GM21825 (cell line): ENCODE measurements at regions not wholly inside any gene's neighbourhood (a gene's known extent, or its start where the extent isn't known, plus 50 kb on each side); places are given as distances from the start of the nearest gene placed in this dataset.

Experiments used
- ATAC-seq: cut with Tn5 transposase; IDR thresholded peaks from one replicate; pipeline ENCODE4 v1.9.1; 2021; ENCODE audit warnings: mild to moderate bottlenecking, moderate library complexity; ENCODE audit not compliant: unreplicated experiment

- ATAC-seq, result no peak
Measured at GRCh38 chr4:185921583-185922555, 109.9 kb upstream of the SORBS2 start.

DNA sequence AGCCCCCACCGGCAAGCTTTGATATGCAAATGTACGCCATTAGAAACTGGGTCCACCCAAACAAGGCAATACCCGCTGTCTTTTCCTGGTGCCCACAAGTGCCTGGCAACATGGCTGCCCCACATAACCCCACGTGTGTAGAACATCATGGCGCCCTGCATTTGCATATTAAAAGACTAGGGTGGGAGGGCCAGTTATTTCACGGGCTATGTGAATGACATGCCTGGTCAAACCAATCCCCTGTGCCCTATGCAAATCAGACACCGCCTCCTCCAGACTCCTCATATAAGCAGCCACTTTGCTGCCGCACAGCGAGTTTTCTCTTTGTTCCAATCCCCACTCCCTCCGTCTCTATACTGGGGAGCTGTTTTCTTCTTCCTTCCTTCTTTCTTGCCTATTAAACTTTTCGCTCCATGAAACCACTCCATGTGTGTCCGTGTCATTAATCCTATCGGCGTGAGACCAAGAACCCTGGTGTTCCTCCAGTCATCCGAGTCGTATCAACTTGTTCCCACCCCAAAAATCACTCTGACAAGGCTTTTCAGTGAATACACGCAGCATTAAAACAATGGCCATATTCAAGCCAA lies 112.6 kb upstream of the SORBS2 start:
- no peak for ATAC-seq

DNA sequence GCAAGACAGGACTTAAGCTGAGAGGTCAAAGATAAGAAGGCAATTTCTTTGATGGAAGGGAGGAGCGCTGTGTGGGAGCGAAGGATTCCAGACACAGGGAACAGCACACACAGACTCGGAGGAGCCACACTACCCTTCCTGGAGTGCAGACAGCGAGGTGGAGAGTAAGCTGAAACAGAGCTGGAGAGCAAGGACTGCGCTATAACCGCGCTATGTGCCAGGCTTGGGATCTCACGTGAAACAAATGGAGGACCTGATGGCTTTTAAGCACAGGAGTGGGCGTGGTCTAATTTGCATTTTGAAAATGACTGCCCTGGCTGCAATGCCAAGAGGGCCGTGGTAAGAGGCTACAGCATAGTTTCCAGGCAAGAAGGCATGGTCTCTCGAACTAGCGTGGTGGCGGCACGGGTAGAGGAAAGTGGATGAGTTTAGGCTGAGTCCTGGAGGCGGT lies 113.9 kb upstream of the SORBS2 start:
- ATAC-seq, result no peak

GRCh38 chr4:185931375-185931774 lies 119.4 kb upstream of the SORBS2 start:
- no peak for ATAC-seq

DNA sequence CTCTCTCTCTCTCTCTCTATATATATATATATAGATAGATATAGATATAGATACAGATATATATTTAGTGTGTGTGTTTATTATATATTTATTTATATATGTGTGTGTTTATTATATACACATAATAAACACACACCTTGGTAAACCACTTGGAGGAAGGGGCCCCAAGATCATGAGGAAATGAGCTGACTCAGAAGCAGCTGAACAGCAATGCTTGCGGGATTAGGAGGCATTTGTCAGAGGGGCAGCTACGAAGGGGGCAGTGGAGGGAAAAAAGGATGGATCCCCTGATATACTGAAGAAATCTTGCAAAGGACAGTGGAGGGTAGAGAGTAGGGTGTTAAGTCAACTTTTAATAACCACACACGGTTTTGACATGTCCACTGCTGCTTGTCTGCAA lies 120.0 kb upstream of the SORBS2 start:
- no peak for ATAC-seq

DNA sequence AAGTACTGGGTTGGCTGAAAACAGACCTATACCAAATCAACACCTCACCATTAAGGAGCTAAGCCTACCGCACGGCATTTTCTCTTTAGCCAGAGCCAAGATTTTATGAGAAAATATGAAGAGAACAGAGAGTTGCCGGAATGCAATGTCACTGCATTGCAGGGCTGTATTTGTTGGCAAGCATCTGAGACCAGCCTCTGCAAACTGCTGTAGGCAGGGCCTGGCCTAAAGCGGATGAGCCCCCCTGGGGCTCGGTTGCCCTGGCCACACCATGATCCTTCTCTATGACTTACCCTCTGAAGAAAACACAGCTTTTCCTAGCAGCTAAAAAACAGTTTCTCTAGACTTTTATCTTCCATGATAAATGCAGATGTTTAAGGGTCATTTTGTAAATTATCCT lies 120.5 kb upstream of the SORBS2 start:
- ATAC-seq, result no peak

GRCh38 chr4:185933078-185933581 lies 121.1 kb upstream of the SORBS2 start:
- no peak for ATAC-seq

DNA sequence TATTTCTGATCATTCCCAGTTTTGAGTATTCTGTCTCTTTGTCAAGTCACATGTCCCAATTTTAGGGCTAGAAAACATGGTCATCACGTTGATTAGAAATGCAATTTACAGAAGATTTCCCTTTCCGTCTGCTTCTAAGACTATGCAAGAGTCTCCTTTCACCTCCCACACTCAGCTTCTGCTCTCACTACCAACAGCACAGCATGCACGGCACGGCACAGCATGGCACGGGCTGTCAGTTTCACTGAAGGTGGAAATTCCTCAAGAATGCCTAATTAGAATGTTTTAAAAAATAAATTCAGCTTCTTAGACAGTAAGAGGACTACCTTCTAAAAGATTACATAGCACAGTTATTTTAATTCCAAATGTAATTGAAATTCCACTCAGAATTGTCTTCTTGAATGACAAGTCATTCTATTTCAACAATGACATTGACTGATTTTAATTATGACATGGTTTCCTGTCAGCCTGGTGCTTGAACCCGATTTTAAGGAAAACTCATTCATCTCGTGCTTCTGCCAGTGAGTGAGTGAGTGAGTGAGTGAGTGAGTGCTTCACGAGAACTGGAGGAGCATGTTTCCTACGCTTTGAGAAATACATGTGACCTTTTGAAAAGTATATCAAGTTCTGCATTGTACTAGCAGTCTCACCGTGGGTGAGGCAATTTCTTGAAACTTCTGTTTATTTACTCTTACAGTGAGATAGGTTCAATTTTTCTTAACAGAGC lies 124.8 kb upstream of the SORBS2 start:
- ATAC-seq, result no peak

DNA sequence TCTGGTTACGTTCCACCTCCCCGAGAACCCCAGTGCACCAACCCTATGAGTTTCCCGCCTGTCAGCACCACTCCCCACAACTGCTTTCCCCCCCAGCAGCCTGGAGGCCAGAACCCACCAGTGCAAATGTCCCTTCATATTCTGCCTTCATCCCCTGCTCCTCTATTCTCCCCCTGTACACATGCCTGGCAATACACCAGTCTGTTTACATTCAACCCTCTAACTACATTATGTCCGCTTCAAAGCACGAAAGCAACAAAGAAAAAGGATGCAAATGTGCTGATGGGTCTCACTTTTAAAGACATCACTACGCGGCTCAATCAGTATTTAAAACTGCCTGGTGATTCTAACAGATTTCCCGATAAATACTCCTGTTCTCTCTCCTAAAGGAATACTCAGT lies 126.7 kb upstream of the SORBS2 start:
- ATAC-seq, result no peak

DNA sequence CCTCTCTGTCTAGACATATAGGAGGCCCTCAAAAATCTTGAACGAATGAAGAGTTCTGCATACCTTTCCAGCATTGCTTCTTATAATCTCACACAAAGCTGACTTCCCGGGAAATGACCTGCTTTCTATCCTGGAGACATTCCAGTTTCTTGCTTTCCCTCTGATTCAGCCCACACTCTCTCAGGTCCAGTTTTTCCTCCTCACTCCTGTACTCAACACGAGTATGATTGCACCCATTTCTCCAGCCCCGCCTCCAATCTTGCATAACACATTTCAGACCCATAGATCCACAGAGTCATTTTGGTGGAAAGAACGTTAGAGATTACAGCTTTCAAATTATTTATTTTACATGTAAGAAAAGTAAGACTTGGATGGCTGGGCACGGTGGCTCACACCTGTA lies 127.5 kb upstream of the TLR3 start:
- no peak for ATAC-seq

- no peak for ATAC-seq
Measured at GRCh38 chr4:185945252-185945651, 123.7 kb upstream of the TLR3 start.

DNA sequence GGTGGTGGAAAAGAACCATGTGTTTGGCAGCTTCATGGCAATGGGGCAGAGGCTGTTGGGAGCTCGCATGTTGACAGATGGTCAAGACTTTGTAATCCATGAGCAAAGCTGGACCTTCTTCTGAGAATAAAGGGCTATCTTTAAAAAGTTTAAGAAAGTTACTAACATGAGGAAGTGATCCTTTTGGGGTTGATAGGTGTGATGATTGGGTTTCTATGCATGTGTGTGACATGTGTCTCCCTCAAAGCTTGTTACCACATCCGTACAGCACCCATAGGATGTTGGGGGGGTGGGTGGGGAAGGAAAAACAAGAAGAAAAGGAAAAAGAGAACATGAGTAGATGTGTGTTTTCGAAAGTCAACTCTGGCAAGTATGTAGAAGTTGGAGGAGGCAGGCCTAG lies 123.0 kb upstream of the TLR3 start:
- no peak for ATAC-seq

GRCh38 chr4:185950891-185951290 lies 118.1 kb upstream of the TLR3 start:
- ATAC-seq, result no peak

GRCh38 chr4:185955151-185955770 lies 113.7 kb upstream of the TLR3 start:
- no peak for ATAC-seq

DNA sequence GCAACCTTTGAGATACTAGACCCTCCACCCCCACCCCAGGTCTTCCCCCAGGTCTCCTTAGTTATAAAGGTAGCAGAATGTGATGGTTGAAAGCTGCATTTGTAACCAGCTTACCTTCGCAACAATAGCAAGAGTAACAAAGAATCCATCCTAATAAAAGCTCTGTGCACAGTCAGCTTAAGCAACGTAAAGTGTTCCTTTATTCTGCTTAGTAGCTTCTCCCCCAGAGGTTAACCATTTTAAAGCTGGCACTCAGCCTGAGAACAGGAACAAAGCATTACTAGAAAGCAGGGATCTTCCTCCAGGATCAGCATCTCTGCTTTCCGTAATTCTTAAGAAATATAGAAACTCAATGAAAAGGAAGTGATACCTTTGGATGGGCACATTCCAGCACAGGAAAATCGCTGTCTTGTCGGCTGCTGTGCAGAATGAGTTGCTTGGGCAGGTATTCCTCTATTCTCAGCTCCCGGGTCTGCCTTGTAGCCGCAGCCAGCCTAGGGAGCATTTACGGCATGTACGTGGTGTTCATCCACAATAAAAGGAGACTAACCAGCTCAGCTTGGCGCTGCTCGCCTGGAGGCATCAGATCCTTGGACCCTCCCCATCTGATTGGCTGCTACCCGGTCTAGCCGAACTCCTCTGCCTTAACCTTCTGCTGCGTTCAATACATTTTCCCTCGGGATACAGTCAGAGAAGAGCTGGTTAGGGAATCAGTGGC lies 113.0 kb upstream of the TLR3 start:
- ATAC-seq, result no peak

- no peak for ATAC-seq
Measured at GRCh38 chr4:185956544-185956940, 112.4 kb upstream of the TLR3 start.

DNA sequence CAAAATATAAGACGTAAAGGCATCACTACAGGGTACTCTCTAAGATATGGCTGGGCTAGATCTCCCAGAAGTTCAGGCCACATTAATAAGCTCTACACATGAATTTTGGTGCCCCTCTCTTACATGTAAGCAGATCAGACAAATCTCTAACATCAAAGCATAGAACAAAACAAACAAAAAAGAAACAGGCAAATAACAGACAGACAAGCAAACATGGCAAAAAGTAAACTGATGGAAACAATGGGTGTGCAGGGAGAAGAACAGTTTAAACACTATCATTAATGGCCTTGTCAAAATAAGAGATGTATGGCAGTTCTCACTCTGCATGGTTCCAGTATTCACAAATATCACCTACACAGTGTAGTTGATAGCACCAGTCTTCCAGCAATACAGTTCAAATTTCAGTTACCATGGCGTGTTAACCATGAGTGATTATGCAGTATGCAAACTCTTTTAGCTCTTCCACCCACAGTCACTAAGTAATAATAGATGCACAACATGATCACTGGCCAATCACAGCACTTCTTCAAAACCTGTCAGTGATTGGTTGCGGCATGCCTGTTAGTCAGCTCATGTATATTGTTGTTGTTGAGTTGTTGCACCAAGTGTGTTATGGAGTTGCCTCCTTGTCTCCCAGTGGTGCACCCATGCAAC lies 110.7 kb upstream of the TLR3 start:
- no peak for ATAC-seq

DNA sequence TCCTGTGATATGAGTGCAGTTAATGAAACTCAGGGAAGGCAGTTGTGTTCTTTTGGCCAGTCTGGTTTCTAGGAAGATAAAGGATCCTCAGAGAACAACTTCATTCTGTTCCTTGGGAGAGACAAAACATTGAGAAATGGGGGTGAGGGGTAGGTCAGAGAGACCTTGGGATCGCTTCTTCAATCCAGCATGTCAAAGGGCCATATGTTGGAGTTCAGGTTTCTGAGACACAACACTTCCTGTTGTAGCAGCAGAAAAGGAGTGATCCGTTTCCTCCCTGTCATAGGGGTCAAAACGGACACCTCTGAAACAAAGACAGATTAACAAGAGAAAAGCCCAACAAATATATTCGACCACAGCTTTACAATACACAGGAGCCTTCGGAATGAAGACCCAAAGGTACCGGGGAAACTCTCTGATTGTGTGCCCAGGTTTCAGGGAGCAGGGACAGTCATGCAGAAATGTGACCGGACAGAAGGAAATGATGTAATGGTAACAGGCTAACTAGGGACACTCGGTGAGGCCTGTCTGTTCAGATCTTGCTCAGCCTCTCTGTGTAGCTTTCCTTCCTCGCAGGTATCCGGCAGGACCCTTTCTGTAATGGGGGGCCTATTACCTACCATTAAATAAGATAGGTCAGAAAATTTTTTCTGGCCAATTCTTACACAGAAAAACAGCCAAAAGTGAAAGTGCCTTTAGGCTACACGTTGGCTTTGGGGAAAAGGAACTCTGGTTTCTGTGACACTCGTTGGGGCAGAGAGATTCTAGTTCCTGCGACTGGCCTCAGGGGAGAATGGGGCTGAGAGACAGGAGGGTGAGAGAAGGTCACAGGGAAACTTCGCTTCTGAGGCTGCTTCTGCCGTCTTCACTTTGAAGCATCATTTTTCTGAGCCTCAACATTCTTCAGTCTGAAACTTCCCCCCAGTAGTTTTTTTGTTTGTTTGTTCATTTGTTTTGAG lies 103.3 kb upstream of the TLR3 start:
- ATAC-seq, result peak; percentile 82

DNA sequence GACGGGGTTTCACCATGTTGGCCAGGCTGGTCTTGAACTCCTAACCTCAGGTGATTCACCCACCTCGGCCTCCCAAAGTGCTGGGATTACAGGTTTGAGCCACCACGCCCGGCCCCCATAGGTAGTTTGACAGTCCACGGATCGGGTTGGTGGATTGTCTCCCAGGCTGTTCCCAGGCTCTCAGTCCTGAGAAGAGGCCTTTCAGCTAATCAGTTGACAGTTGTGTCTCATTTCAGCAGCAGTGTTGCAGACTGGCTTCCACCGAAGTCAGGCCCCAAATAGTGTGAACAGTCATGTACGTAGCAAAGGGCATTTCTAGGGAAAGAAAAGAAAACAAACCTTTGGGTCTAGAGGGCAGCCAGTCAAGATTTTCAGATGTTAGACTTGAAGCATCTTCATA lies 102.4 kb upstream of the TLR3 start:
- ATAC-seq, result no peak
